Nephron (organoid): ENCODE measurements at regions not wholly inside any gene's neighbourhood (a gene's known extent, or its start where the extent isn't known, plus 50 kb on each side); places are given as distances from the start of the nearest gene placed in this dataset.

Experiments used
- H3K27ac Mint-ChIP-seq, 3 experiments: 2 replicates each; pipeline ENCODE4 v1.8.0; 2020; ENCODE audit warnings: mixed read lengths in 3 of 3, mild to moderate bottlenecking in 2 of 3, moderate library complexity in 1 of 3
- H3K27me3 Mint-ChIP-seq: 2 replicates; pipeline ENCODE4 v1.8.0; 2021; ENCODE audit warnings: low read depth, mild to moderate bottlenecking, moderate library complexity, mixed read lengths
- H3K36me3 Mint-ChIP-seq: 2 replicates; pipeline ENCODE4 v1.8.0; 2020; ENCODE audit warnings: low read depth, mixed read lengths
- H3K4me1 Mint-ChIP-seq: 2 replicates; pipeline ENCODE4 v1.8.0; 2020; ENCODE audit warnings: mixed read lengths
- H3K4me3 Mint-ChIP-seq, 3 experiments: 2 replicates each; pipeline ENCODE4 v1.8.0; 2020; ENCODE audit warnings: mild to moderate bottlenecking in 3 of 3, mixed read lengths in 3 of 3, moderate library complexity in 2 of 3
- H3K9me3 Mint-ChIP-seq: 2 replicates; pipeline ENCODE4 v1.8.0; 2020; ENCODE audit warnings: mixed read lengths
- CTCF ChIP-seq, 3 experiments: fragments of 200-600 bp; sonication (generic); IDR thresholded peaks; one replicate each; pipeline ENCODE4 v1.5.0; 2021; ENCODE audit warnings: antibody characterized with exemption in 3 of 3; ENCODE audit not compliant: unreplicated experiment in 3 of 3

- Mint-ChIP-seq H3K4me1 (peaks cover 5% of the 10 kb centered on the region), H3K27ac (no peak overlapping the region), H3K4me3 (no peak overlapping the region), H3K9me3 (peaks cover 16% of the 10 kb centered on the region), H3K27me3 (no peaks in the 10 kb centered on the region), H3K36me3 (peaks cover 4% of the 10 kb centered on the region)
- no peak for TF ChIP-seq CTCF (IDR thresholded peaks at IDR 0.05; ENCODE audit: unreplicated experiment in 3 of 3)
Observed at GRCh38 chr5:68983959-68984358, 109.9 kb upstream of the SLC30A5 start.

DNA sequence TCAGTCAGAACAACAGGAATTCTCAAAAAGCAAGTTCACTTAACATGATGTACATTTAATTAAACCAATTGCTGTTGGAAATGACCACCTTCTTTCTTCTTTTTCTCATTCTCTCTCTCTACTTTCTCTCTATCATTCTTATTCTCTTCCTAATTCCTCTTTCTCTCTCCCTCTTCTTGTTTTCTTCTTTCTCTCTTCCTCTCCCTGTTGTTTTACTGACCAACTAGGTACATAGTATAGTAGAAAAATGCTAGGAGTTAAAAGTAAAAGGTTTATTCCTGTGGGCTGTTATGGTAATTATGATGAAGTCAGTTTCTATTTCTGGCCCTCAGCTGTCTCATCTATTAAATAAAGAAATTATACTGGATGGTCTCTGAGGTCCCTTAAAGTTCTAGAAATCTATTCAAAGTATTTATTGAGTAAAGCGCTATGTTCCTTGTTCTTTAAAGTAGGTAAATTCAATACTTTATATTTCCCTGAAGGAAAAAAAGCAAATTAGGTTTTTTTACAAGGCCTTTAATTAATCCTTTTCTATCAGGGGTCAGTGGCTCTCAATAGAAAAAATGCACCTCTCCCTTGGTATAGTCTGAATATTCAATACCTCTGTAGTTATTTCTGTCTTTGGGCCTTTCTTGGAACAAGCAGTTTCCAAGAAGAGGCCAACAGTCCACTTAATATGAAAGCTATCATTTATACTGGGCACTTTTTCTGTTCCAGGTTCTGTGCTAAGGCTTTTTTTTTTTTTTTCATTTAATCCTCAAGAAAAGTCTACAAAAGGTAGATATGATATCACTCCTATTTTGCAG, 102.3 kb upstream of the SLC30A5 start:
- Mint-ChIP-seq H3K27ac (no peak overlapping the region), H3K27me3 (no peaks in the 10 kb centered on the region), H3K4me3 (no peak overlapping the region), H3K36me3 (no peaks in the 10 kb centered on the region), H3K9me3 (peaks cover 4% of the 10 kb centered on the region), H3K4me1 (peaks cover 10% of the 10 kb centered on the region)
- TF ChIP-seq CTCF (IDR thresholded peaks at IDR 0.05; ENCODE audit: unreplicated experiment in 3 of 3): no peak

DNA sequence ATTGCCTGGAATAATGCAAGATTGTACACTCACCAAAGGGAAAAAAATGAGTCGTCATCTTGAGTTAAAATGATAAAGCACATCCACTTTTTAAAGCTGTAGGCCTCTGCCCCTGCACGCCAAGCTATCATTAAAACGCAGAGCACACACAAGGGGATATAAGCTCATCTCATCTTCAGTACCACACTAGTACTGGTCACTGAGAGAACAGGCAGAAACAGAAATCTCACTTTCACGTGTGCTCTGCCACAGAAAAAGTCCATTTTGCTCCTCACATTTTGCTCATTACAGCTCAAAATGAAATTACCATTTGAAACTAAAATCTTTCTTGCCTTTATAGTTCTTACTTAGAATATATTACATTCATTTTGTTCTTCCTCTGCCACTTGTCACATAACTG, 99.2 kb upstream of the SLC30A5 start:
- TF ChIP-seq CTCF (IDR thresholded peaks at IDR 0.05; ENCODE audit: unreplicated experiment in 3 of 3): no peak
- Mint-ChIP-seq H3K27ac (no peak overlapping the region), H3K4me1 (peaks cover 10% of the 10 kb centered on the region), H3K9me3 (peaks cover 4% of the 10 kb centered on the region), H3K36me3 (no peaks in the 10 kb centered on the region), H3K27me3 (no peaks in the 10 kb centered on the region), H3K4me3 (no peak overlapping the region)

GRCh38 chr5:68995845-68996545, 97.8 kb upstream of the SLC30A5 start:
- Mint-ChIP-seq H3K36me3 (no peaks in the 10 kb centered on the region), H3K27ac (no peak overlapping the region), H3K27me3 (no peaks in the 10 kb centered on the region), H3K4me1 (peaks cover 10% of the 10 kb centered on the region), H3K4me3 (no peak overlapping the region), H3K9me3 (no peaks in the 10 kb centered on the region)
- no peak for TF ChIP-seq CTCF (IDR thresholded peaks at IDR 0.05; ENCODE audit: unreplicated experiment in 3 of 3)

GRCh38 chr5:68999181-68999580, 94.6 kb upstream of the SLC30A5 start:
- H3K4me3 Mint-ChIP-seq: no peak overlapping the region
- no peaks in the 10 kb centered on the region for H3K9me3 Mint-ChIP-seq

More at GRCh38 chr5:68999181-68999580, 94.6 kb upstream of the SLC30A5 start:
- Mint-ChIP-seq H3K27ac (no peak overlapping the region), H3K27me3 (no peaks in the 10 kb centered on the region), H3K4me1 (peaks cover 7% of the 10 kb centered on the region), H3K36me3 (no peaks in the 10 kb centered on the region)
- TF ChIP-seq CTCF (IDR thresholded peaks at IDR 0.05; ENCODE audit: unreplicated experiment in 3 of 3): no peak
